K562 (cell line): ENCODE measurements at regions not wholly inside any gene's neighbourhood (a gene's known extent, or its start where the extent isn't known, plus 50 kb on each side); places are given as distances from the start of the nearest gene placed in this dataset.

Experiments
- ATAC-seq: fragments of 200-7000 bp; cut with Tn5 transposase; 3 replicates; pipeline ENCODE4 v1.9.1; 2020; ENCODE audit warnings: moderate library complexity
- BruUV-seq: library from RNA; stranded (reverse); fragments of 400-500 nt; replicated peaks from 2 replicates; lab custom pipeline; 2021; lab: Mats Ljungman, UMichigan
- CTCF ChIA-PET: fragments of 300-600 bp; formaldehyde crosslinking; extraction: SDS; loops from one replicate; lab custom pipeline; 2021; ENCODE audit warnings: low intra/inter-chr PET ratio; lab: Yijun Ruan, JAX
- POLR2A ChIA-PET: fragments of 300-600, 350-650 bp; sonication (Branson Sonifier 250); formaldehyde crosslinking; extraction: SDS; loops from one replicate; lab custom pipeline; 2021; ENCODE audit warnings: antibody characterized with exemption, inconsistent platforms; lab: Yijun Ruan, JAX
- DNase-seq, 4 experiments: peaks; one replicate each; pipeline versions ENCODE4 v3.0.0 to v3.0.0-alpha.2; 2011 to 2018; ENCODE audit warnings: low spot score in 3 of 4, mixed read lengths in 3 of 4; ENCODE audit errors: extremely low read depth in 1 of 4
- FAIRE-seq: peaks from 2 replicates; lab custom pipeline; 2011; peaks lifted over from hg19 to GRCh38; lab: Jason Lieb, UNC
- H2AFZ ChIP-seq: 2 replicates; pipeline ENCODE4 v1.6.0; 2011; ENCODE audit warnings: low read depth, low read length, control low read depth, inconsistent platforms
- H3K27ac ChIP-seq: fragments of 200-600 bp; 3 replicates; pipeline ENCODE4 v1.8.0; 2011; ENCODE audit warnings: low read depth, mild to moderate bottlenecking, control low read depth, inconsistent platforms, low read length, moderate library complexity, mixed read lengths; ENCODE audit errors: extremely low read depth
- H3K27me3 ChIP-seq, 2 experiments: fragments of 300-600 bp in 1 of 2; 2 replicates in 1 of 2; 3 replicates in 1 of 2; pipeline versions ENCODE4 v1.6.0 to v1.8.0; 2011; ENCODE audit warnings: inconsistent platforms in 2 of 2, low read length in 2 of 2, mild to moderate bottlenecking in 1 of 2, mixed read lengths in 1 of 2, moderate library complexity in 1 of 2; ENCODE audit not compliant: control insufficient read depth in 2 of 2, insufficient read depth in 2 of 2
- H3K36me3 ChIP-seq: fragments of 300-600 bp; 3 replicates; pipeline ENCODE4 v1.8.0; 2011; ENCODE audit warnings: mild to moderate bottlenecking, low read length, inconsistent platforms; ENCODE audit not compliant: control insufficient read depth, insufficient read depth
- H3K4me1 ChIP-seq, 2 experiments: fragments of 200-600 bp in 1 of 2; replicated peaks in 1 of 2; 2 replicates in 1 of 2; 3 replicates in 1 of 2; pipeline versions ENCODE4 v1.5.1 to v1.8.0; 2011; ENCODE audit warnings: inconsistent platforms in 2 of 2, low read length in 2 of 2, mild to moderate bottlenecking in 1 of 2, mixed read lengths in 1 of 2, moderate library complexity in 1 of 2; ENCODE audit not compliant: control insufficient read depth in 2 of 2, insufficient read depth in 2 of 2
- H3K4me2 ChIP-seq: 2 replicates; pipeline ENCODE4 v1.6.1; 2011; ENCODE audit warnings: low read length, control low read depth, inconsistent platforms, mixed read lengths; ENCODE audit not compliant: insufficient read depth
- H3K4me3 ChIP-seq: fragments of 200-600 bp; sonication (generic), shearing (Covaris generic); 2 replicates; pipeline ENCODE4 v1.5.1; 2016; ENCODE audit warnings: control low read depth, inconsistent platforms
- H3K79me2 ChIP-seq: fragments of 200-600 bp; 3 replicates; pipeline ENCODE4 v1.8.0; 2011; ENCODE audit warnings: low read length, inconsistent platforms; ENCODE audit not compliant: control insufficient read depth, insufficient read depth
- H3K9ac ChIP-seq, 2 experiments: 2 replicates each; pipeline versions ENCODE4 v1.6.0 to v1.6.1; 2011; ENCODE audit warnings: low read depth in 2 of 2, low read length in 2 of 2, control low read depth in 1 of 2, inconsistent platforms in 1 of 2, mild to moderate bottlenecking in 1 of 2, mixed read lengths in 1 of 2; ENCODE audit not compliant: insufficient read depth in 1 of 2
- H3K9me1 ChIP-seq: one replicate; pipeline ENCODE4 v1.6.0; 2011; ENCODE audit warnings: inconsistent platforms, mild to moderate bottlenecking, low read length, moderate library complexity; ENCODE audit not compliant: control insufficient read depth, insufficient read depth
- H3K9me3 ChIP-seq: replicated peaks from 2 replicates; pipeline ENCODE4 v1.5.1; 2011; ENCODE audit warnings: low read depth, low read length, inconsistent platforms; ENCODE audit not compliant: control insufficient read depth, insufficient read depth
- H4K20me1 ChIP-seq: replicated peaks from 2 replicates; pipeline ENCODE4 v1.6.1; 2011; ENCODE audit warnings: low read length, inconsistent platforms, mixed read lengths; ENCODE audit not compliant: control insufficient read depth, insufficient read depth
- BRF1 ChIP-seq: IDR thresholded peaks from 3 replicates; pipeline ENCODE4 v1.6.1; 2011; ENCODE audit warnings: borderline replicate concordance, mild to moderate bottlenecking; ENCODE audit not compliant: insufficient read length; ENCODE audit errors: extremely low read depth
- CEBPB ChIP-seq: fragments of 450-650 bp; IDR thresholded peaks from 2 replicates; pipeline ENCODE4 v1.6.1; 2016; ENCODE audit warnings: missing genetic modification characterization, missing compliant biosample characterization
- CTCFL ChIP-seq: IDR thresholded peaks from 2 replicates; pipeline ENCODE4 v1.6.1; 2011; ENCODE audit warnings: borderline replicate concordance, low read depth, mild to moderate bottlenecking, moderate library complexity, low read length; ENCODE audit not compliant: insufficient read depth, poor library complexity, severe bottlenecking
- ESRRA ChIP-seq: fragments of 450-650 bp; IDR thresholded peaks from 2 replicates; pipeline ENCODE4 v1.6.1; 2014; ENCODE audit warnings: low read depth, mild to moderate bottlenecking, moderate library complexity, borderline replicate concordance
- HCFC1 ChIP-seq: IDR thresholded peaks from 2 replicates; pipeline ENCODE4 v1.6.1; 2012; ENCODE audit warnings: low read depth, low read length, improper control_type of control experiment
- MLX ChIP-seq, 2 experiments: fragments of 450-650 bp in 1 of 2; sonication (generic) in 1 of 2; formaldehyde crosslinking; conservative IDR thresholded peaks; 2 replicates each; pipeline versions ENCODE4 v1.4.0 to v1.8.1; 2020 to 2022; ENCODE audit warnings: mild to moderate bottlenecking in 1 of 2, missing genetic modification reagents in 1 of 2
- NR4A1 ChIP-seq, 2 experiments: fragments of 250-450 bp in 1 of 2; fragments of 450-650 bp in 1 of 2; sonication (Bioruptor Pico) in 1 of 2; IDR thresholded peaks; 2 replicates each; pipeline versions ENCODE4 v1.4.0 to v1.6.1; 2016 to 2020; ENCODE audit warnings: mild to moderate bottlenecking in 2 of 2, missing compliant biosample characterization in 1 of 2, missing genetic modification characterization in 1 of 2, moderate library complexity in 1 of 2
- SMAD4 ChIP-seq: fragments of 250-450 bp; sonication (Bioruptor Pico); conservative IDR thresholded peaks from 2 replicates; pipeline ENCODE4 v1.8.0; 2021; ENCODE audit warnings: inconsistent platforms, mild to moderate bottlenecking, moderate library complexity
- THRAP3 ChIP-seq: fragments of 450-650 bp; IDR thresholded peaks from 2 replicates; pipeline ENCODE4 v1.6.1; 2016; ENCODE audit warnings: mild to moderate bottlenecking, inconsistent platforms, borderline replicate concordance
- ZNF444 ChIP-seq: fragments of 250-450 bp; sonication (Bioruptor Pico); IDR thresholded peaks from 2 replicates; pipeline ENCODE4 v1.4.0; 2020; ENCODE audit warnings: mild to moderate bottlenecking, moderate library complexity
- WGBS: fragments of 100-300 bp; shearing (Covaris generic); methylation state at CpG from one replicate; pipeline ENCODE4 v1.1.6; 2016; ENCODE audit warnings: low coverage, mixed read lengths; ENCODE audit not compliant: insufficient coverage; ENCODE audit errors: missing lambda C conversion rate; 5-methylcytosine and 5-hydroxymethylcytosine counted together
- in situ Hi-C: fragments of 300-500 bp; cut with MboI; formaldehyde crosslinking; loops from 4 replicates; pipeline ENCODE4 v1.15.0; 2018; ENCODE audit warnings: inconsistent platforms, mixed read lengths
- intact Hi-C: fragments of 100-400 bp; cut with micrococcal nuclease; formaldehyde crosslinking; loops from 2 replicates; pipeline ENCODE4 v1.14.2; 2022
- TF ChIP-seq, protein P1 (sequence below), 2 experiments: IDR thresholded peaks; 2 replicates each; pipeline ENCODE4 v1.6.1; 2011; ENCODE audit warnings: borderline replicate concordance in 1 of 2, control low read depth in 1 of 2, low read depth in 1 of 2, low read length in 1 of 2, mild to moderate bottlenecking in 1 of 2, mixed read lengths in 1 of 2, moderate library complexity in 1 of 2; ENCODE audit not compliant: insufficient read depth in 1 of 2, insufficient read length in 1 of 2, poor library complexity in 1 of 2, severe bottlenecking in 1 of 2; ENCODE audit errors: extremely low read depth in 1 of 2

DNA sequence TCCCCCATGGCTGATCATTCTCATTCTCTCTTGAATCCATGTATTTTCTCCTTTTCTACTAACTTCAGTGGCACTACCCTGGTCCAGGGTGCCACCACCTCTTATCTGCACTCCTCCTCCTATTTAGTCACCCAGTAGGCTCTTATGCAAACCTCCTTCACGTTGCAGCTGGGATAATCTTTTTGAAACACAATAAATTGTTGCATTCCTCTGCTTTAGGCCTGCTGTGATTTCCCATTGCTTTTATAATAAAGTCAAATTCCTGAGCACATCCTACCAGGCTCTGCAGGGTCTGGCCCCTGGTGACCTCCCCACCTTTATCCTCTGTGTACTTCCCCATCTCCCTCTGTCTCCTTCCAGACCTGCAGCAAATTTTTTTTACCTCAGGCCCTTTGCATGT lies 112.7 kb upstream of the KIAA1217 start:
- BruUV-seq = no TSS peak
- H3K4me3 ChIP-seq = no peak overlapping the region
- H2AFZ ChIP-seq = no peak overlapping the region
- no peaks in the 10 kb centered on the region for H3K79me2 ChIP-seq
- ATAC-seq (no peak), DNase-seq (no peak), FAIRE-seq (no peak)
- H3K9me1 ChIP-seq = no peaks in the 10 kb centered on the region
- no peaks in the 10 kb centered on the region for H3K36me3 ChIP-seq
- H4K20me1 ChIP-seq = no peaks in the 10 kb centered on the region
- ChIA-PET POLR2A (no interaction called here), CTCF (no interaction called here)
- no peaks in the 10 kb centered on the region for H3K27me3 ChIP-seq
- H3K4me2 ChIP-seq = no peak overlapping the region
- no peaks in the 10 kb centered on the region for H3K4me1 ChIP-seq
- no peak overlapping the region for H3K9ac ChIP-seq
- in situ Hi-C loops = no loop called here
- no peaks in the 10 kb centered on the region for H3K9me3 ChIP-seq
- 11% methylated on average over 1 of the region's 1 CpG for WGBS
- intact Hi-C loops = no loop called here
- no peak overlapping the region for H3K27ac ChIP-seq
- no peak for TF ChIP-seq BRF1
- TF ChIP-seq ESRRA = no peak
- TF ChIP-seq CEBPB = no peak

GRCh38 chr10:24097751-24098207 lies 111.2 kb upstream of the KIAA1217 start:
- WGBS = 0% methylated on average over 7 of the region's 7 CpGs
- Histone ChIP-seq H3K9ac (no peak overlapping the region), H3K4me3 (no peak overlapping the region), H4K20me1 (no peaks in the 10 kb centered on the region), H3K27me3 (no peaks in the 10 kb centered on the region), H3K36me3 (no peaks in the 10 kb centered on the region), H3K4me2 (no peak overlapping the region), H2AFZ (no peak overlapping the region), H3K9me1 (no peaks in the 10 kb centered on the region), H3K27ac (no peak overlapping the region), H3K4me1 (no peaks in the 10 kb centered on the region), H3K79me2 (no peaks in the 10 kb centered on the region), H3K9me3 (no peaks in the 10 kb centered on the region)
- ChIA-PET POLR2A (no interaction called here), CTCF (no interaction called here)
- intact Hi-C loops (no loop called here), in situ Hi-C loops (no loop called here)
- no peak for FAIRE-seq
- DNase-seq = no peak
- no peak for ATAC-seq
- BruUV-seq = no TSS peak
- no peak for TF ChIP-seq HCFC1
- TF ChIP-seq CTCFL = no peak
- no peak for TF ChIP-seq NR4A1 (CRISPR knock-in tag; IDR thresholded peaks at IDR 0.05)
- TF ChIP-seq NR4A1 (tag; IDR thresholded peaks at IDR 0.05) = no peak
- no peak for TF ChIP-seq ZNF444
- no peak for TF ChIP-seq SMAD4 (CRISPR knock-in tag)
- TF ChIP-seq, protein P1, sequence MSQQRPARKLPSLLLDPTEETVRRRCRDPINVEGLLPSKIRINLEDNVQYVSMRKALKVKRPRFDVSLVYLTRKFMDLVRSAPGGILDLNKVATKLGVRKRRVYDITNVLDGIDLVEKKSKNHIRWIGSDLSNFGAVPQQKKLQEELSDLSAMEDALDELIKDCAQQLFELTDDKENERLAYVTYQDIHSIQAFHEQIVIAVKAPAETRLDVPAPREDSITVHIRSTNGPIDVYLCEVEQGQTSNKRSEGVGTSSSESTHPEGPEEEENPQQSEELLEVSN (IDR thresholded peaks at IDR 0.05; ENCODE audit: borderline replicate concordance in 1 of 2, extremely low read depth in 1 of 2, insufficient read depth in 1 of 2, insufficient read length in 1 of 2, low read depth in 1 of 2, low read length in 1 of 2, poor library complexity in 1 of 2, severe bottlenecking in 1 of 2) = no peak
- TF ChIP-seq MLX (CRISPR knock-in tag; conservative IDR thresholded peaks at IDR 0.05) = no peak
- TF ChIP-seq THRAP3 = no peak
